Upper lobe of left lung (tissue), 4 donors: ENCODE measurements at regions not wholly inside any gene's neighbourhood (a gene's known extent, or its start where the extent isn't known, plus 50 kb on each side); places are given as distances from the start of the nearest gene placed in this dataset.
"Not testable (repeated sequence)": the region's sequence is repeated elsewhere in the genome, so short reads cannot be mapped to it uniquely, and the experiment has no call there.

Experiments
- EP300 ChIP-seq, 4 donors: sonication (generic); formaldehyde crosslinking; IDR thresholded peaks; one replicate each; pipeline ENCODE4 v1.5.1; 2017; ENCODE audit warnings: antibody characterized with exemption in 4 of 4, control low read depth in 2 of 4
- POLR2A ChIP-seq, 4 donors: fragments of 450-650 bp; IDR thresholded peaks; one replicate each; pipeline ENCODE4 v1.5.1; 2016 to 2017; ENCODE audit warnings: antibody characterized with exemption in 4 of 4, mild to moderate bottlenecking in 2 of 4
- POLR2AphosphoS5 ChIP-seq, 2 donors: sonication (generic); formaldehyde crosslinking; IDR thresholded peaks; one replicate each; pipeline ENCODE4 v1.5.1; 2017; ENCODE audit warnings: antibody characterized with exemption in 2 of 2
- TF ChIP-seq, protein P1 (sequence below), 6 experiments: fragments of 450-650 bp in 4 of 6; fragments of 200-600 bp in 2 of 6; sonication (generic) in 2 of 6; IDR thresholded peaks; one replicate each; pipeline ENCODE4 v1.5.1; 2016 to 2019; ENCODE audit warnings: antibody characterized with exemption in 6 of 6

DNA sequence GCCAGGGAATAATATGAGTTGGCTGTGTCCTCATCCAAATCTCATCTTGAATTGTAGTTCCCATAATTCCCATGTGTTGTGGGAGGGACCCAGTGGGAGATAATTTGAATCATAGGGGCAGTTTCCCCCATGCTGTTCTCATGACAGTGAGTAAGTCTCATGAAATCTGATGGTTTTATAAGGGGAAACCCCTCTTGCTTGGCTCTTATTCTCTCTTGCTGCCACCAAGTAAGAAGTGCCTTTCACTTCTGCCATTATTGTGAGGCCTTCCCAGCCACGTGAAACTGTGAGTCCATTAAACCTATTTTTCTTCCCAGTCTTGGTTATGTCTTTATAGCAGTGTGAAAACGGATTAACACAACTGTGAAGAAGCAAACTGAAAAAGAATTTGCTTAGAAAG lies 80.1 kb downstream of the CMAS start:
- not testable (repeated sequence) for TF ChIP-seq POLR2A, EP300, POLR2AphosphoS5 (IDR thresholded peaks at IDR 0.05)
- TF ChIP-seq, protein P1, sequence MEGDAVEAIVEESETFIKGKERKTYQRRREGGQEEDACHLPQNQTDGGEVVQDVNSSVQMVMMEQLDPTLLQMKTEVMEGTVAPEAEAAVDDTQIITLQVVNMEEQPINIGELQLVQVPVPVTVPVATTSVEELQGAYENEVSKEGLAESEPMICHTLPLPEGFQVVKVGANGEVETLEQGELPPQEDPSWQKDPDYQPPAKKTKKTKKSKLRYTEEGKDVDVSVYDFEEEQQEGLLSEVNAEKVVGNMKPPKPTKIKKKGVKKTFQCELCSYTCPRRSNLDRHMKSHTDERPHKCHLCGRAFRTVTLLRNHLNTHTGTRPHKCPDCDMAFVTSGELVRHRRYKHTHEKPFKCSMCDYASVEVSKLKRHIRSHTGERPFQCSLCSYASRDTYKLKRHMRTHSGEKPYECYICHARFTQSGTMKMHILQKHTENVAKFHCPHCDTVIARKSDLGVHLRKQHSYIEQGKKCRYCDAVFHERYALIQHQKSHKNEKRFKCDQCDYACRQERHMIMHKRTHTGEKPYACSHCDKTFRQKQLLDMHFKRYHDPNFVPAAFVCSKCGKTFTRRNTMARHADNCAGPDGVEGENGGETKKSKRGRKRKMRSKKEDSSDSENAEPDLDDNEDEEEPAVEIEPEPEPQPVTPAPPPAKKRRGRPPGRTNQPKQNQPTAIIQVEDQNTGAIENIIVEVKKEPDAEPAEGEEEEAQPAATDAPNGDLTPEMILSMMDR (IDR thresholded peaks at IDR 0.05) = not testable (repeated sequence)
